Activated CD4-positive, alpha-beta T cell treated with anti-CD3 and anti-CD28 coated beads, Interleukin-2, amount 50 U/mL, for 1 hour (primary cell): ENCODE measurements at regions not wholly inside any gene's neighbourhood (a gene's known extent, or its start where the extent isn't known, plus 50 kb on each side); places are given as distances from the start of the nearest gene placed in this dataset.

Experiments
- DNase-seq: peaks from one replicate; pipeline ENCODE4 v3.0.0-alpha.2; 2020

DNA sequence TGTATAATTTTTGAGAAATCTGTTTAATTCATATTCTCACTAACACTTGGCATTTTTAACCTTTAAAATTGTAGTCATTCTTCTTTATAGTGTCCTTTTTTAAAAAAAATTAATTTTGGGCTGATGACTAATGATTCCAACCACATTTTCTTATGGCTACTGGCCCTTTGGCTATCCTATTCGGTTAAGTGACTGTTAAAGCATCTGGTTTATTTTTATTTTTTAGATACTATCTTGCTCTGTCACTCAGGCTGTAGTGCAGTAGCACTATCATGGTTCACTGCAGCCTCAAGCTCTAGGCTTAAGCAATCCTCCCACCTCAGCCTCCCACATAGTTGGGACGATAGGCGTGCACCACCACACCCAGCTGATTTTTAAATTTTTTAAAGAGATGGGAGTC is 723.2 kb upstream of the CXADR start:
- DNase-seq = no peak

DNA sequence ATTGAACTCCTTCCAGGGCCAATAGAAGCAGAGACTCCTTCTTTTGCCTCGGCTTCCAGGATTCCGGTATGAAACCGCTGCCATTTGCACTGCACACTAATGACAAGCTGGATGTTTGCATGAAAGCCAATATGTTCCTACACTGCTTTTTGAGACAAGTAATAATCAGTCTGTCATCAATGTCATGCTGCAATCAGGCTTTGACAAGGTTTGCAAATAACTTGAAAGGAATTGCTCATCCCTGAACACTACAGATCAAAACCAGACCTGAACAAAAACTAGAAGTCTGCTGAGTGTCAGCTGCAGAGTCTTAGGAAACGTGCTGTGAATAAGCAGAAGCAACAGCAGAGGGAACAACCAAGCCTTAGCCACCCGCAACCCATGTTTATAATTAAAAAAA is 720.7 kb upstream of the CXADR start:
- no peak for DNase-seq

DNA sequence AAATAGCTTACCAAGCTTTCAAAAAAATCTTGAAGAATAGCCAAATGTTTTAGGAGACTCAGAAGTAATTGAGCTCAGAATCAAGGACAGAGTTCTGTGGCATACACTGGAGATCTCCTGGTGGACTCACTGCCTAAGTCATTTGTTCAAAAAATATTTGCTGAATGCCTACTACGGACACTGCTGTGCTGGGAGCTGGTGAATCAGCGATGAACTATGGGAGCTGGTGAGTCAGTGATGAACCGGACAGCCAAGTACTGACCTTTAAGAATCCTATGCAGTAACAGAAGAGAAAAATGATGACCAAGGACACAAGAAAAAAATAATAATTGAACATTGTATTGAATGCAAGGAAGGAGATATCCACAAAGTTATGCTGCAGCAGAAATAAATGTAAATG is 717.9 kb upstream of the CXADR start:
- DNase-seq = no peak

DNA sequence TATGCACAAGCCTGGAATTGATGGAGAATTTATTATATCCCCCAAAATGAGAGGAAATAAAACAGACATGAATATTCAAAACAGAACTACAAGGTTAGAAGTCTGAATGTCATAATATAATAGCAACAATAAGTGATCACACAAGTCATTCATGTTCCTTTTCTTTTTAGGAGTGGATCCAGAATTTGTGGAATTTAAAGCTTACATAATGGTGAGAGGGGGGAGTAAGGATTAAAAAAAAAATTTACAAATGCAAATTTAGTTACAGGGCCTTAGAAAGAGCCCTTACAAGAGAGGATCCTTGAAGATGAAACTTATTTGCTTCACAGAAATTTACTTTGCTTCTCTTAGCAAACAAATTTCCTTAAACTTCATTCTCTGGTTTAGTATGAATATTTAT is 716.1 kb upstream of the CXADR start:
- no peak for DNase-seq

- DNase-seq = no peak
These were observed 715.3 kb upstream of the CXADR start for GRCh38 chr21:16797540-16797939.

DNA sequence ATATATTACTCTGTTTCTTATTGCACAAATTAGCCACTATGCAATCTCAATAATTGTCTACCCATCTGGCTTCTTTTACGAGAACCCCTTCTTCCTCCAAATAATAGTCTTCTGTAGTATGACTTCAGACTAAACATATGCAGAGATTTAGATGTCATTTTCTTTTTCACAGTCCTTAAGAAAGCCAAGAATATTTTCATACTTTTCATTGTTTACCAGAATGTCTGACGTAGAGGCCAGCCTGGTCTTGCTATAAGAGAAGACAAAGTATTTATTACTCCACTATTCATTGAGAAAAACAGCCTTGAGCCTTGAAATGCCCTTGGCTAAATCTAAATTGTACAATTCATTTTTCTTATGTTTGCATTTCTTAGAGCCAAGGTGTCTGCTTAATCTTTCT is 714.9 kb upstream of the CXADR start:
- DNase-seq = no peak

GRCh38 chr21:16800536-16801275 is 712.1 kb upstream of the CXADR start:
- DNase-seq = no peak

- no peak for DNase-seq
These were observed 701.8 kb upstream of the CXADR start for GRCh38 chr21:16811011-16811410.

GRCh38 chr21:16811970-16812369 is 700.9 kb upstream of the CXADR start:
- no peak for DNase-seq

- no peak for DNase-seq
These were observed 697.6 kb upstream of the CXADR start for GRCh38 chr21:16815243-16815642.

- DNase-seq = no peak
These were observed 691.3 kb upstream of the CXADR start for GRCh38 chr21:16821588-16821987.

GRCh38 chr21:16829532-16829931 is 683.3 kb upstream of the CXADR start:
- no peak for DNase-seq

DNA sequence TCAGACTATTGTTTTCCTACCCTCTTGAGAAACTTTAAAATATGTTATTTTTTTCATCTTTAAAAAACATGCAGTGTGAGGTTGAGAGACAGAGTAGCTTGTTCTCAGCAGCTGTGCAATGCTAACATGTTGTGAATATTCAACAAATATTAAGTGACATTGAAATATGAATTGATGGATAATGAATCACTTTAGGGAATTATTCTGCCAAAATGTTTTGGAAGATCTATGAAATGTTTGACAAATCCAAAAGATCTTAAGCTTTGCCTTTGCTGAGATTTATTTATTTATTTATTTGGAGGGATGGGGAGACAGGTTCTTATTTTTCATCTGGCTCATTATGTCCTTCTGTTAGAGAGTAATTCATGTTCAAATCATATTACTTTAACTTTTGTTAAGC is 680.1 kb upstream of the CXADR start:
- no peak for DNase-seq

DNA sequence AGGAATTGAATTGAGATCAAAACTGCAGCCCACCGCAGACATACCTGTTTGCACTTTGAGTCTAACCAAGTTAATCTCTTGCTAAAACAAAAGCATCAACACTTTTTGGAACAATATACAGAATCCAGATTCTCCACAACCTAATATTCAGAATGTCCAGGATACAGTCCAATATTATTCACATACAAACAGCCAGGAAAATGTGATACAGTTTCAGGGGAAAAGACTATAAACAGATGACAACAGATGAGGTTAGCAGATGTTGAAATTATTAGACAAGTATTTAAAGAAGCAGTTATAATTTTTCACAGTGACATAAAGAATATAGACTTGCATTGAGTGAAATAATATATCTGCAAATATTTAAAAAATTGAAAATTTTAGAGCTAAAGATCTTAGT is 678.1 kb upstream of the CXADR start:
- no peak for DNase-seq

DNA sequence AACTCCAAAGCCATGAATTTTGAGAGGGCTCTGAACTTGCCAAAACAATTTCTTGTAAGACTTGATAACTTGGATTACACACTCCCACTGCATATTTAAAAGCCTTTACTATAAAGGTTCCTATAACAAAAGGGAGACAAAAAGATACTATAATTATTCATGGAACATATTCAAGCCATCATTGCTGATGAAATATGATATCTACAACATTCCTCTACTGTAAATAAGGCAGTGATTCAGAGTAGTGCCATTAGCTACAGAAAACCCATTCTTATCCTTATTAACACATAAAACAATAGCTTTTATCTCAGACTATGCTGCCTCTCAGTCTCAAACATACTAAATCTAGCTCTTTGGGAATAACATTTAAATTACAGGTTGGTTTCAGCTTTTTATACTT is 675.5 kb upstream of the CXADR start:
- no peak for DNase-seq

GRCh38 chr21:16837721-16838120 is 675.1 kb upstream of the CXADR start:
- DNase-seq = no peak

- no peak for DNase-seq
These were observed 674.5 kb upstream of the CXADR start for GRCh38 chr21:16838331-16838730.

GRCh38 chr21:16840538-16840937 is 672.3 kb upstream of the CXADR start:
- no peak for DNase-seq

DNA sequence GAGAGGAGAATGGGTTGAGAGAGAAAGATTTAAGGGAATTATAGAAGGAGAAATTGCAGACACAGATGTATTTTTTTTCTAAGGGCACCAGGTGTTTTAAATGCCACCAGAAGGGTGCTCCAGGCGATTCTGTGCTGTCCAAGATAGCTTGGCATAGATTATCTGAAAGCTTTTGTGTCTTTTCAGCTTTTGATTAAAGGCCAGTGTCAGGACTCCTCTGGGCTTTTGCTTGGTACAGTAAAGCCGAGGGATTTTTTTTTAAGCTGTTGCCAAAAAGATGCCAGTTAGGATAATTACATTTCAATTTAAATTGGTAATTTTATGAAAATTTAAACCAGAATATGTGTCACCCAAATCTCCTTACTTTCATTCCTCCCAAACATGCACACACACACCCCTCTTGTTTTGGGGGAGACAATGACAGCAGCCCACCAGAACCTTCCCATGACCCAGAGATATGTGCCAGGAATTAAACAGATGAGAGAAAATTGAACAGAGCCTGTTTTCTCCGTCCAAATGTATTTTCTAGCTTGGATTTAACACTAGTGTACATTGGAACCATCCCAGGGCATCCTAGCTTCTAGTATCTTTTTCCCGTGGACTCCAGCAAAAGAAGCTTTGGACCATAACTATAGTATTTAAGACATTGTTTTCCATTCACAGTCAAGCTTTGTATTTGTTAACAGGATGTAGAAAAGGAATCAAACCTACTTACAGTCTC is 670.7 kb upstream of the CXADR start:
- DNase-seq = no peak

GRCh38 chr21:16842696-16843035 is 670.2 kb upstream of the CXADR start:
- DNase-seq = no peak

DNA sequence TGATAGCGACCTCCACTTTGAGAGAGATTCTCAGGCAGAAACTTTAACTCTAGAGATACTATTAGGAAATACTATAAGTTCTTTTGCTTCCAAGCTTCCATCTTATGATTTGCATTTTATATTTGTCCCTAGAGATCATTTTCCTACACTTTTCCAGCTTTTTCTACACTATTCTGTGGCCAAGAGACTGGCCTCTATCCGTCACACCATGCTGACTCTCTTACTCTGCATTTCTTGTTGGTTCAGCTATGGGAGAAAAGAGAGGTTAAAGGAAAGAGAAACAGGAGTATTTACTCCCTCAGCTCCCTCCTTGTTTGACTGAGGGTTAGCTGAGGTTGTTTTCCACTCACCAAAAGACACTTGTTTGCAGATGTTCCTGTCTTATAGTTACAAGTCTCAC is 665.6 kb upstream of the CXADR start:
- no peak for DNase-seq

- DNase-seq = no peak
These were observed 661.8 kb upstream of the CXADR start for GRCh38 chr21:16851054-16851453.

DNA sequence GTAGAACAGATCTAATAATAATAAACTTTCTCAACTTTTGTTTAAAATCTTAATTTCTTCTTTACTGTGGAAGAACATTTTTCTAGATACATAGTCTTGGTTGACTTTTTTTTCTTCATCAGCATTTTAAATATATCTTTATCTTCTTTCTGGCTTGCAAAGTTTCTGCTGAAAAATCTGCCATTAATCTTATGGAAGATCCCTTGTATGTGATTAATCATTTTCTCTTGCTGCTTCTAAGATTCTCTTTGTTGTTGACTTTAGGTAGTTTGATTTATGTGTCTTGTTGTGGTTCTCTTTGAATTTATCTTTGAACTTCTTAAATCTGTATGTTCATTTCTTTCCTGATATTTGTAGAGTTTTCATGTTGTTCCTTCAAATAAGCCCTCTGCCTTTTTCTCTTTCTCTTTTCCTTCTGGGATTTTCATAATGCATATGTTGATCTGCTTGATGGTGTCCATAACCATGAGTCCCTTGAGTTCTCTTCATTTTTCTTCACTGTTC is 657.6 kb upstream of the CXADR start:
- DNase-seq = no peak

DNA sequence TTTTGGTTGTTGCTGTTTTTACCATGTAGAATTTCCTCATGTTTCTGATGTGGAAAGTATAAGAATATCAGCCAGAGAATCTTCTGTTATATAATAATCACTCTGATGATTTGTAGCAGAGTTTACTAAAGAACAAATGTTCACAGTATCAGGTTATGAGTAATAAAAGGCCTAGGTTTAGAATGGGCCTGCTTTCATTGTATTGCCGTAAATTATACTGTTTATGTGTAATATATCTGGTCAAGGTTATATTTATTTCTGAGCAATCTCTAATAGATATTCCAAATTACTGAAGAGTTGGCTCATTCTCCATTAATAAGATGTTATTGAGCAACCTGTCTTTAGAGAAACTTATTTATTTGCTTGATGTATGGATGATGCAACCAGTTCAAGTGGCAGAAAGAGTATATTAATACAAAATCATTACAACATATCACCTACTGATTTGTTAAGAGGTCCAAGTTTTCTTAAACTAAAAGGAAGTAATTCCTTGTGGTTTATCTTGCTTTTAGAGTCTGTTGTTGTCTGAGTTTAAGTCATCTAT is 649.4 kb upstream of the CXADR start:
- DNase-seq = no peak
